H9 (cell line): ENCODE measurements at regions not wholly inside any gene's neighbourhood (a gene's known extent, or its start where the extent isn't known, plus 50 kb on each side); places are given as distances from the start of the nearest gene placed in this dataset.

ENCODE experiments used
- DNase-seq: peaks from one replicate; pipeline ENCODE4 v3.0.0-alpha.2; 2017
- H2AFZ ChIP-seq: one replicate; pipeline ENCODE4 v1.6.1; 2013; ENCODE audit warnings: mild to moderate bottlenecking, low read length, control low read depth, moderate library complexity
- H2AK5ac ChIP-seq: 2 replicates; pipeline ENCODE4 v1.6.1; 2013; ENCODE audit warnings: low read length, control low read depth, mixed read lengths; ENCODE audit not compliant: insufficient read length
- H2BK120ac ChIP-seq: one replicate; pipeline ENCODE4 v1.6.1; 2013; ENCODE audit warnings: low read depth, mild to moderate bottlenecking, low read length, control low read depth, inconsistent platforms; ENCODE audit not compliant: poor library complexity, severe bottlenecking
- H2BK12ac ChIP-seq: 2 replicates; pipeline ENCODE4 v1.6.1; 2013; ENCODE audit warnings: low read length, control low read depth, mixed read lengths, low read depth; ENCODE audit not compliant: insufficient read length
- H2BK15ac ChIP-seq: 2 replicates; pipeline ENCODE4 v1.6.1; 2013; ENCODE audit warnings: low read depth, low read length, control low read depth
- H2BK20ac ChIP-seq: one replicate; pipeline ENCODE4 v1.6.1; 2013; ENCODE audit warnings: low read depth, mild to moderate bottlenecking, low read length, control low read depth, inconsistent platforms; ENCODE audit not compliant: poor library complexity, severe bottlenecking
- H2BK5ac ChIP-seq: 2 replicates; pipeline ENCODE4 v1.6.1; 2013; ENCODE audit warnings: low read length, control low read depth, mixed read lengths; ENCODE audit not compliant: insufficient read length
- H3K14ac ChIP-seq: 2 replicates; pipeline ENCODE4 v1.6.1; 2013; ENCODE audit warnings: low read length, control low read depth; ENCODE audit not compliant: insufficient read depth
- H3K18ac ChIP-seq: 2 replicates; pipeline ENCODE4 v1.6.1; 2013; ENCODE audit warnings: low read depth, mild to moderate bottlenecking, mixed read lengths, low read length, control low read depth; ENCODE audit not compliant: insufficient read length
- H3K23ac ChIP-seq: 2 replicates; pipeline ENCODE4 v1.6.1; 2013; ENCODE audit warnings: low read length, control low read depth, mixed read lengths, low read depth; ENCODE audit not compliant: insufficient read length
- H3K23me2 ChIP-seq: 2 replicates; pipeline ENCODE4 v1.6.1; 2013; ENCODE audit warnings: low read depth, mild to moderate bottlenecking, mixed read lengths, low read length, control low read depth; ENCODE audit not compliant: insufficient read length, poor library complexity, severe bottlenecking
- H3K27ac ChIP-seq: 2 replicates; pipeline ENCODE4 v1.5.1; 2013; ENCODE audit warnings: low read length, control low read depth, mixed read lengths, low read depth; ENCODE audit not compliant: insufficient read length
- H3K27me3 ChIP-seq: 2 replicates; pipeline ENCODE4 v1.6.1; 2013; ENCODE audit warnings: low read length, control low read depth, inconsistent platforms; ENCODE audit not compliant: insufficient read depth
- H3K4ac ChIP-seq: 2 replicates; pipeline ENCODE4 v1.6.1; 2013; ENCODE audit warnings: low read depth, mild to moderate bottlenecking, control low read depth, inconsistent platforms, low read length, moderate library complexity
- H3K4me1 ChIP-seq: 2 replicates; pipeline ENCODE4 v1.6.1; 2013; ENCODE audit warnings: low read length, control low read depth, inconsistent platforms; ENCODE audit not compliant: insufficient read depth
- H3K4me2 ChIP-seq: 2 replicates; pipeline ENCODE4 v1.6.1; 2013; ENCODE audit warnings: low read length, control low read depth, mixed read lengths; ENCODE audit not compliant: insufficient read length, insufficient read depth
- H3K56ac ChIP-seq: 2 replicates; pipeline ENCODE4 v1.6.1; 2013; ENCODE audit warnings: low read depth, mild to moderate bottlenecking, mixed read lengths, low read length, control low read depth; ENCODE audit not compliant: insufficient read length
- H3K79me1 ChIP-seq: 2 replicates; pipeline ENCODE4 v1.6.1; 2013; ENCODE audit warnings: low read depth, mild to moderate bottlenecking, moderate library complexity, low read length, control low read depth, inconsistent platforms; ENCODE audit not compliant: insufficient read depth, poor library complexity, severe bottlenecking
- H3K79me2 ChIP-seq: 2 replicates; pipeline ENCODE4 v1.6.1; 2013; ENCODE audit warnings: low read length, control low read depth, inconsistent platforms; ENCODE audit not compliant: insufficient read depth
- H3K9ac ChIP-seq: 2 replicates; pipeline ENCODE4 v1.6.1; 2013; ENCODE audit warnings: low read length, control low read depth, mixed read lengths; ENCODE audit not compliant: insufficient read length; ENCODE audit errors: extremely low read depth
- H3K9me3 ChIP-seq: one replicate; pipeline ENCODE4 v1.6.1; 2013; ENCODE audit warnings: low read depth, low read length, inconsistent platforms; ENCODE audit not compliant: control insufficient read depth
- H3T11ph ChIP-seq: one replicate; pipeline ENCODE4 v1.6.1; 2013; ENCODE audit warnings: mild to moderate bottlenecking, low read length, control low read depth, inconsistent platforms
- H4K20me1 ChIP-seq: one replicate; pipeline ENCODE4 v1.6.1; 2013; ENCODE audit not compliant: control insufficient read depth, insufficient read length, insufficient read depth
- H4K5ac ChIP-seq: 2 replicates; pipeline ENCODE4 v1.6.1; 2013; ENCODE audit warnings: low read depth, mild to moderate bottlenecking, mixed read lengths, low read length, control low read depth; ENCODE audit not compliant: insufficient read length
- H4K8ac ChIP-seq: replicated peaks from 2 replicates; pipeline ENCODE4 v1.6.1; 2013; ENCODE audit warnings: low read length, control low read depth, mixed read lengths, low read depth; ENCODE audit not compliant: insufficient read length
- H4K91ac ChIP-seq: 2 replicates; pipeline ENCODE4 v1.6.1; 2013; ENCODE audit warnings: low read depth, mild to moderate bottlenecking, moderate library complexity, mixed read lengths, low read length, control low read depth; ENCODE audit not compliant: insufficient read length
- H3K27ac Mint-ChIP-seq, 3 experiments: 2 replicates in 2 of 3; 3 replicates in 1 of 3; pipeline ENCODE4 v1.8.0; 2020 to 2021; ENCODE audit warnings: mixed read lengths in 3 of 3, mild to moderate bottlenecking in 1 of 3, moderate library complexity in 1 of 3
- H3K27me3 Mint-ChIP-seq: 2 replicates; pipeline ENCODE4 v1.8.0; 2021; ENCODE audit warnings: low read depth, mild to moderate bottlenecking, moderate library complexity, mixed read lengths
- H3K36me3 Mint-ChIP-seq, 3 experiments: 2 replicates in 2 of 3; 3 replicates in 1 of 3; pipeline ENCODE4 v1.8.0; 2020 to 2021; ENCODE audit warnings: low read depth in 3 of 3, mixed read lengths in 3 of 3; ENCODE audit not compliant: insufficient read depth in 1 of 3
- H3K4me1 Mint-ChIP-seq, 2 experiments: 2 replicates each; pipeline ENCODE4 v1.8.0; 2020; ENCODE audit warnings: mixed read lengths in 2 of 2
- H3K4me3 Mint-ChIP-seq, 2 experiments: 2 replicates in 1 of 2; 3 replicates in 1 of 2; pipeline ENCODE4 v1.8.0; 2020 to 2021; ENCODE audit warnings: mild to moderate bottlenecking in 2 of 2, mixed read lengths in 2 of 2, moderate library complexity in 1 of 2
- H3K9me3 Mint-ChIP-seq, 2 experiments: 2 replicates in 1 of 2; 3 replicates in 1 of 2; pipeline ENCODE4 v1.8.0; 2020; ENCODE audit warnings: mild to moderate bottlenecking in 2 of 2, mixed read lengths in 2 of 2, moderate library complexity in 1 of 2
- WGBS: extraction: QIAGEN DNeasy Blood & Tissue Kit; methylation state at CpG from one replicate; pipeline ENCODE4 v1.1.7; 2013; ENCODE audit warnings: missing lambda C conversion rate, low lambda C conversion rate, mixed read lengths; ENCODE audit not compliant: insufficient read length; ENCODE audit errors: extremely low coverage; 5-methylcytosine and 5-hydroxymethylcytosine counted together
- TF ChIP-seq, protein P1 (sequence below): fragments of 200-600 bp; sonication (generic); conservative IDR thresholded peaks from 3 replicates; pipeline ENCODE4 v1.8.0; 2021; ENCODE audit warnings: antibody characterized with exemption, mild to moderate bottlenecking

- no peak overlapping the region for H2AK5ac ChIP-seq
- no peaks in the 10 kb centered on the region for H3K4me1 ChIP-seq
- no peak overlapping the region for H3K27ac ChIP-seq
- no peak overlapping the region for H2BK20ac ChIP-seq
- DNase-seq: no peak
- no peak overlapping the region for H3T11ph ChIP-seq
- H2BK5ac ChIP-seq: no peak overlapping the region
- Mint-ChIP-seq H3K4me1 (peaks cover 5 to 6% of the 10 kb centered on the region in 2 experiments; a peak in 3 of 4 replicates), H3K27me3 (peaks cover 10% of the 10 kb centered on the region), H3K36me3 (peaks cover 0 to 11% (median 0%) of the 10 kb centered on the region in 3 experiments; a peak in 3 of 7 replicates), H3K4me3 (no peak overlapping the region), H3K27ac (no peak overlapping the region), H3K9me3 (peaks cover 5 to 11% of the 10 kb centered on the region in 2 experiments; a peak in 4 of 5 replicates)
- no peak overlapping the region for H3K4ac ChIP-seq
- no peak overlapping the region for H4K5ac ChIP-seq
- H3K23ac ChIP-seq: no peak overlapping the region
- H3K79me2 ChIP-seq: no peaks in the 10 kb centered on the region
- no peak overlapping the region for H3K9ac ChIP-seq
- no peaks in the 10 kb centered on the region for H3K23me2 ChIP-seq
- no peak overlapping the region for H2BK12ac ChIP-seq
- H3K14ac ChIP-seq: no peak overlapping the region
- H2AFZ ChIP-seq: no peak overlapping the region
- no peak overlapping the region for H3K18ac ChIP-seq
- H3K56ac ChIP-seq: no peak overlapping the region
- no peaks in the 10 kb centered on the region for H3K27me3 ChIP-seq
- TF ChIP-seq, protein P1, sequence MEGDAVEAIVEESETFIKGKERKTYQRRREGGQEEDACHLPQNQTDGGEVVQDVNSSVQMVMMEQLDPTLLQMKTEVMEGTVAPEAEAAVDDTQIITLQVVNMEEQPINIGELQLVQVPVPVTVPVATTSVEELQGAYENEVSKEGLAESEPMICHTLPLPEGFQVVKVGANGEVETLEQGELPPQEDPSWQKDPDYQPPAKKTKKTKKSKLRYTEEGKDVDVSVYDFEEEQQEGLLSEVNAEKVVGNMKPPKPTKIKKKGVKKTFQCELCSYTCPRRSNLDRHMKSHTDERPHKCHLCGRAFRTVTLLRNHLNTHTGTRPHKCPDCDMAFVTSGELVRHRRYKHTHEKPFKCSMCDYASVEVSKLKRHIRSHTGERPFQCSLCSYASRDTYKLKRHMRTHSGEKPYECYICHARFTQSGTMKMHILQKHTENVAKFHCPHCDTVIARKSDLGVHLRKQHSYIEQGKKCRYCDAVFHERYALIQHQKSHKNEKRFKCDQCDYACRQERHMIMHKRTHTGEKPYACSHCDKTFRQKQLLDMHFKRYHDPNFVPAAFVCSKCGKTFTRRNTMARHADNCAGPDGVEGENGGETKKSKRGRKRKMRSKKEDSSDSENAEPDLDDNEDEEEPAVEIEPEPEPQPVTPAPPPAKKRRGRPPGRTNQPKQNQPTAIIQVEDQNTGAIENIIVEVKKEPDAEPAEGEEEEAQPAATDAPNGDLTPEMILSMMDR: no peak
- H3K79me1 ChIP-seq: no peaks in the 10 kb centered on the region
- no peak overlapping the region for H4K91ac ChIP-seq
- WGBS: no CpG with 5 or more reads among the region's 3 CpGs
- no peaks in the 10 kb centered on the region for H4K20me1 ChIP-seq
- no peak overlapping the region for H2BK15ac ChIP-seq
- no peaks in the 10 kb centered on the region for H3K9me3 ChIP-seq
- H3K4me2 ChIP-seq: no peak overlapping the region
- no peak overlapping the region for H2BK120ac ChIP-seq
- H4K8ac ChIP-seq: no peak overlapping the region
Measured at GRCh38 chr2:44859337-44859736, 82.2 kb upstream of the SIX3 start.
